GM21390 (cell line): ENCODE measurements at regions not wholly inside any gene's neighbourhood (a gene's known extent, or its start where the extent isn't known, plus 50 kb on each side); places are given as distances from the start of the nearest gene placed in this dataset.

ENCODE experiments used
- ATAC-seq: cut with Tn5 transposase; IDR thresholded peaks from one replicate; pipeline ENCODE4 v1.9.1; 2021; ENCODE audit not compliant: unreplicated experiment

DNA sequence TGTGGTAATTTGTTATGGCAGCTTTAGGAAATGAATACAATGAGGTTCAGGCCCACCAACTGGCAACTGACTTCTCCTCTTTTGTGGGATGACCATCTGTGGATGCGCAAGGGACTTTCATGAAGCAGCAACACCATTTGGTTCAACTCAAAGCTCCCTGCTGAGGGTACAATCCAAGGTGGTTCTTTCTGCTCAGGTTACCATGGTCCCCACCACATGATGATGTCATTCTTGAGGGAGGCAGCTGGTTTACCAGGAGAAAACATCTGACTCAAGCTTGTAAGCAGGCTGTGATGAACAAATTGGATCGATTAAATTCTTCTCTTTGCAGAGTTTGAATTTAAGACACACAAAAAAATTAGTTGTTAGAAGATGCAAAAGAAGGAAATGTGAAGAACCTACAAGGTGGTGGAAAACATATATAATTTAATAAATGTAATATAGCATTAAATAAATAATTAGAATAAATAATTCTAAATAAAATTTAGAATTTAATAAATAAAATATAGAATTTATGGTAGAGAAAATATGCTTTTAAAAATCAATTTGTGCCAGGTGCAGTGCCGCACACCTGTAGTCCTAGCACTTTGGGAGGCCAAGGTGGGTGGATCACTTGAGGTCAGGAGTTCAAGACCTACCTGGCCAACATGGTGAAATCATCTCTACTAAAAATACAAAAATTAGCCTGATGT lies 67.6 kb upstream of the ANKFN1 start:
- no peak for ATAC-seq

DNA sequence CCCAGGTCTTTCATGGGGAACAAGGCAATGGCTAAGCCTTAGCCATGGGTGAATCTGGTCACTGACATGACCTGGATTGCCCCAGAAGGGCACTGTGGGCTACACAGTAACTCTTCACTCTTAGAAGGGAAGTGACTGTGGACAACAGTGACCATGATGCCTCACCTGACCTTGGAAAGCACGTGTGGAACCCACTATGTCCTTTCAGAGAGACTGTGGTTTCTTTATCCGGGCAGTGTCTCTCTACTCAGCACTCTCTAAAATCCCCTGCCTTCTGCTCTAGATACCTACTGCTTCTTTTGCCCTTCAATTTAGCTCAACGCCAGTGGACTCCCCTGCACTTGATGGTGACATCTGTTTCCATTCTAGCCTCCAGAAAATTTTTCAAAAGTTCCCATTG lies 66.1 kb upstream of the ANKFN1 start:
- no peak for ATAC-seq

- ATAC-seq: no peak
Observed at GRCh38 chr17:56096026-56096810, 57.1 kb upstream of the ANKFN1 start.

DNA sequence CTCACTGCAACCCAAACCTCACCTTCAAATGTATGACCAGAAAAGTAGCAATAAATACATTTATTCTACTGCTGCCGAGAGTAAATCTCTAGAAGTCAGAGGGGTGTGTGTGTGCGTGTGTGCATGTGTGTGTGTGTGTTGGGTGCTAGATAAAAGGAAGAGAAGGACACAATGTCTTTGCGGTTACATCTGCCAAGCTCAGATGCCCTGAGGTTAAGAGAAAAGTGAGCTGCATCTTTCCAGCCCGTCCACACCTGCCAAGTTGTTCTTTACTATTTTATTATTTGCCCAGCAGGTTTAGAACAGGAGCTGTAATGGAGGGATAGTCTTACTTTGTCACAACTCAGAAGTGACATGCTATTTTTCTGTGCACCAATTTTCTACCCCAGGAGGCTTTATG lies 54.5 kb upstream of the ANKFN1 start:
- ATAC-seq: no peak

- ATAC-seq: no peak
Observed at GRCh38 chr17:56099649-56100048, 53.6 kb upstream of the ANKFN1 start.
